H9 (cell line): ENCODE measurements at regions not wholly inside any gene's neighbourhood (a gene's known extent, or its start where the extent isn't known, plus 50 kb on each side); places are given as distances from the start of the nearest gene placed in this dataset.

ENCODE experiments used
- DNase-seq: peaks from one replicate; pipeline ENCODE4 v3.0.0-alpha.2; 2017
- H2AFZ ChIP-seq: one replicate; pipeline ENCODE4 v1.6.1; 2013; ENCODE audit warnings: mild to moderate bottlenecking, low read length, control low read depth, moderate library complexity
- H2AK5ac ChIP-seq: 2 replicates; pipeline ENCODE4 v1.6.1; 2013; ENCODE audit warnings: low read length, control low read depth, mixed read lengths; ENCODE audit not compliant: insufficient read length
- H2BK120ac ChIP-seq: one replicate; pipeline ENCODE4 v1.6.1; 2013; ENCODE audit warnings: low read depth, mild to moderate bottlenecking, low read length, control low read depth, inconsistent platforms; ENCODE audit not compliant: poor library complexity, severe bottlenecking
- H2BK12ac ChIP-seq: 2 replicates; pipeline ENCODE4 v1.6.1; 2013; ENCODE audit warnings: low read length, control low read depth, mixed read lengths, low read depth; ENCODE audit not compliant: insufficient read length
- H2BK15ac ChIP-seq: 2 replicates; pipeline ENCODE4 v1.6.1; 2013; ENCODE audit warnings: low read depth, low read length, control low read depth
- H2BK20ac ChIP-seq: one replicate; pipeline ENCODE4 v1.6.1; 2013; ENCODE audit warnings: low read depth, mild to moderate bottlenecking, low read length, control low read depth, inconsistent platforms; ENCODE audit not compliant: poor library complexity, severe bottlenecking
- H2BK5ac ChIP-seq: 2 replicates; pipeline ENCODE4 v1.6.1; 2013; ENCODE audit warnings: low read length, control low read depth, mixed read lengths; ENCODE audit not compliant: insufficient read length
- H3K14ac ChIP-seq: 2 replicates; pipeline ENCODE4 v1.6.1; 2013; ENCODE audit warnings: low read length, control low read depth; ENCODE audit not compliant: insufficient read depth
- H3K18ac ChIP-seq: 2 replicates; pipeline ENCODE4 v1.6.1; 2013; ENCODE audit warnings: low read depth, mild to moderate bottlenecking, mixed read lengths, low read length, control low read depth; ENCODE audit not compliant: insufficient read length
- H3K23ac ChIP-seq: 2 replicates; pipeline ENCODE4 v1.6.1; 2013; ENCODE audit warnings: low read length, control low read depth, mixed read lengths, low read depth; ENCODE audit not compliant: insufficient read length
- H3K23me2 ChIP-seq: 2 replicates; pipeline ENCODE4 v1.6.1; 2013; ENCODE audit warnings: low read depth, mild to moderate bottlenecking, mixed read lengths, low read length, control low read depth; ENCODE audit not compliant: insufficient read length, poor library complexity, severe bottlenecking
- H3K27ac ChIP-seq: 2 replicates; pipeline ENCODE4 v1.5.1; 2013; ENCODE audit warnings: low read length, control low read depth, mixed read lengths, low read depth; ENCODE audit not compliant: insufficient read length
- H3K27me3 ChIP-seq: 2 replicates; pipeline ENCODE4 v1.6.1; 2013; ENCODE audit warnings: low read length, control low read depth, inconsistent platforms; ENCODE audit not compliant: insufficient read depth
- H3K4ac ChIP-seq: 2 replicates; pipeline ENCODE4 v1.6.1; 2013; ENCODE audit warnings: low read depth, mild to moderate bottlenecking, control low read depth, inconsistent platforms, low read length, moderate library complexity
- H3K4me1 ChIP-seq: 2 replicates; pipeline ENCODE4 v1.6.1; 2013; ENCODE audit warnings: low read length, control low read depth, inconsistent platforms; ENCODE audit not compliant: insufficient read depth
- H3K4me2 ChIP-seq: 2 replicates; pipeline ENCODE4 v1.6.1; 2013; ENCODE audit warnings: low read length, control low read depth, mixed read lengths; ENCODE audit not compliant: insufficient read length, insufficient read depth
- H3K56ac ChIP-seq: 2 replicates; pipeline ENCODE4 v1.6.1; 2013; ENCODE audit warnings: low read depth, mild to moderate bottlenecking, mixed read lengths, low read length, control low read depth; ENCODE audit not compliant: insufficient read length
- H3K79me1 ChIP-seq: 2 replicates; pipeline ENCODE4 v1.6.1; 2013; ENCODE audit warnings: low read depth, mild to moderate bottlenecking, moderate library complexity, low read length, control low read depth, inconsistent platforms; ENCODE audit not compliant: insufficient read depth, poor library complexity, severe bottlenecking
- H3K79me2 ChIP-seq: 2 replicates; pipeline ENCODE4 v1.6.1; 2013; ENCODE audit warnings: low read length, control low read depth, inconsistent platforms; ENCODE audit not compliant: insufficient read depth
- H3K9ac ChIP-seq: 2 replicates; pipeline ENCODE4 v1.6.1; 2013; ENCODE audit warnings: low read length, control low read depth, mixed read lengths; ENCODE audit not compliant: insufficient read length; ENCODE audit errors: extremely low read depth
- H3K9me3 ChIP-seq: one replicate; pipeline ENCODE4 v1.6.1; 2013; ENCODE audit warnings: low read depth, low read length, inconsistent platforms; ENCODE audit not compliant: control insufficient read depth
- H3T11ph ChIP-seq: one replicate; pipeline ENCODE4 v1.6.1; 2013; ENCODE audit warnings: mild to moderate bottlenecking, low read length, control low read depth, inconsistent platforms
- H4K20me1 ChIP-seq: one replicate; pipeline ENCODE4 v1.6.1; 2013; ENCODE audit not compliant: control insufficient read depth, insufficient read length, insufficient read depth
- H4K5ac ChIP-seq: 2 replicates; pipeline ENCODE4 v1.6.1; 2013; ENCODE audit warnings: low read depth, mild to moderate bottlenecking, mixed read lengths, low read length, control low read depth; ENCODE audit not compliant: insufficient read length
- H4K8ac ChIP-seq: replicated peaks from 2 replicates; pipeline ENCODE4 v1.6.1; 2013; ENCODE audit warnings: low read length, control low read depth, mixed read lengths, low read depth; ENCODE audit not compliant: insufficient read length
- H4K91ac ChIP-seq: 2 replicates; pipeline ENCODE4 v1.6.1; 2013; ENCODE audit warnings: low read depth, mild to moderate bottlenecking, moderate library complexity, mixed read lengths, low read length, control low read depth; ENCODE audit not compliant: insufficient read length
- H3K27ac Mint-ChIP-seq, 3 experiments: 2 replicates in 2 of 3; 3 replicates in 1 of 3; pipeline ENCODE4 v1.8.0; 2020 to 2021; ENCODE audit warnings: mixed read lengths in 3 of 3, mild to moderate bottlenecking in 1 of 3, moderate library complexity in 1 of 3
- H3K27me3 Mint-ChIP-seq: 2 replicates; pipeline ENCODE4 v1.8.0; 2021; ENCODE audit warnings: low read depth, mild to moderate bottlenecking, moderate library complexity, mixed read lengths
- H3K36me3 Mint-ChIP-seq, 3 experiments: 2 replicates in 2 of 3; 3 replicates in 1 of 3; pipeline ENCODE4 v1.8.0; 2020 to 2021; ENCODE audit warnings: low read depth in 3 of 3, mixed read lengths in 3 of 3; ENCODE audit not compliant: insufficient read depth in 1 of 3
- H3K4me1 Mint-ChIP-seq, 2 experiments: 2 replicates each; pipeline ENCODE4 v1.8.0; 2020; ENCODE audit warnings: mixed read lengths in 2 of 2
- H3K4me3 Mint-ChIP-seq, 2 experiments: 2 replicates in 1 of 2; 3 replicates in 1 of 2; pipeline ENCODE4 v1.8.0; 2020 to 2021; ENCODE audit warnings: mild to moderate bottlenecking in 2 of 2, mixed read lengths in 2 of 2, moderate library complexity in 1 of 2
- H3K9me3 Mint-ChIP-seq, 2 experiments: 2 replicates in 1 of 2; 3 replicates in 1 of 2; pipeline ENCODE4 v1.8.0; 2020; ENCODE audit warnings: mild to moderate bottlenecking in 2 of 2, mixed read lengths in 2 of 2, moderate library complexity in 1 of 2
- WGBS: extraction: QIAGEN DNeasy Blood & Tissue Kit; methylation state at CpG from one replicate; pipeline ENCODE4 v1.1.7; 2013; ENCODE audit warnings: missing lambda C conversion rate, low lambda C conversion rate, mixed read lengths; ENCODE audit not compliant: insufficient read length; ENCODE audit errors: extremely low coverage; 5-methylcytosine and 5-hydroxymethylcytosine counted together
- TF ChIP-seq, protein P1 (sequence below): fragments of 200-600 bp; sonication (generic); conservative IDR thresholded peaks from 3 replicates; pipeline ENCODE4 v1.8.0; 2021; ENCODE audit warnings: antibody characterized with exemption, mild to moderate bottlenecking

DNA sequence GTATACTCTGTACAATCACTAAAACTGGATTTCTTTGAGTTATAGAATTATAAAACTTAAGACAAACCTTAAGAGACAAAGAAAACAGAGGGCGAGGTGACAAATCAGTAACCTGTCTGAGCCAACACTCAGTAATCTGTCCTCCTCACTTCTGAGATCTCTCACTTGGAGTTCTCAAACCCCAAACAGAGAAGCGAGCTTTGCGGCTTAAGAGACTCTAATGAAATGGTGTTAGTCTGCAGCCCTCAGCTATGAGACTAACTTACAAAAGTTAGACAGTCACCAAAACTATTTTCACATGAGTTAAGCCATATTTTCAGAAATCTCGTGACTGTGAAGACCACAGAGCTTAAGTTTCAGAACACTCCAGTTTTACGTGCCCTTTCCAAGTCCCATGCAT is 140.6 kb downstream of the TMX3 start:
- Histone ChIP-seq H4K91ac (no peak overlapping the region), H3K27me3 (no peaks in the 10 kb centered on the region), H3K79me1 (no peaks in the 10 kb centered on the region), H3K18ac (no peak overlapping the region), H2BK12ac (no peak overlapping the region), H2AFZ (no peak overlapping the region), H4K20me1 (no peaks in the 10 kb centered on the region), H3K27ac (no peak overlapping the region), H3K23me2 (no peaks in the 10 kb centered on the region), H2BK20ac (no peak overlapping the region), H2BK15ac (no peak overlapping the region), H3K56ac (no peak overlapping the region), H3K4me1 (no peaks in the 10 kb centered on the region), H3K14ac (no peak overlapping the region), H2BK120ac (no peak overlapping the region), H4K5ac (no peak overlapping the region), H3K9ac (no peak overlapping the region), H3K9me3 (no peaks in the 10 kb centered on the region), H3K79me2 (no peaks in the 10 kb centered on the region), H3K4me2 (no peak overlapping the region), H3K4ac (no peak overlapping the region), H3T11ph (no peak overlapping the region), H4K8ac (no peak overlapping the region), H2AK5ac (no peak overlapping the region), H2BK5ac (no peak overlapping the region), H3K23ac (no peak overlapping the region)
- H3K9me3 Mint-ChIP-seq = peaks cover 8 to 14% of the 10 kb centered on the region in 2 experiments; a peak in 3 of 5 replicates
- no peaks in the 10 kb centered on the region for H3K27me3 Mint-ChIP-seq
- no peak for DNase-seq
- TF ChIP-seq, protein P1, sequence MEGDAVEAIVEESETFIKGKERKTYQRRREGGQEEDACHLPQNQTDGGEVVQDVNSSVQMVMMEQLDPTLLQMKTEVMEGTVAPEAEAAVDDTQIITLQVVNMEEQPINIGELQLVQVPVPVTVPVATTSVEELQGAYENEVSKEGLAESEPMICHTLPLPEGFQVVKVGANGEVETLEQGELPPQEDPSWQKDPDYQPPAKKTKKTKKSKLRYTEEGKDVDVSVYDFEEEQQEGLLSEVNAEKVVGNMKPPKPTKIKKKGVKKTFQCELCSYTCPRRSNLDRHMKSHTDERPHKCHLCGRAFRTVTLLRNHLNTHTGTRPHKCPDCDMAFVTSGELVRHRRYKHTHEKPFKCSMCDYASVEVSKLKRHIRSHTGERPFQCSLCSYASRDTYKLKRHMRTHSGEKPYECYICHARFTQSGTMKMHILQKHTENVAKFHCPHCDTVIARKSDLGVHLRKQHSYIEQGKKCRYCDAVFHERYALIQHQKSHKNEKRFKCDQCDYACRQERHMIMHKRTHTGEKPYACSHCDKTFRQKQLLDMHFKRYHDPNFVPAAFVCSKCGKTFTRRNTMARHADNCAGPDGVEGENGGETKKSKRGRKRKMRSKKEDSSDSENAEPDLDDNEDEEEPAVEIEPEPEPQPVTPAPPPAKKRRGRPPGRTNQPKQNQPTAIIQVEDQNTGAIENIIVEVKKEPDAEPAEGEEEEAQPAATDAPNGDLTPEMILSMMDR = no peak
- peaks cover 2 to 14% (median 3%) of the 10 kb centered on the region in 3 experiments; a peak in 5 of 7 replicates for H3K36me3 Mint-ChIP-seq
- H3K4me3 Mint-ChIP-seq = no peak overlapping the region
- H3K27ac Mint-ChIP-seq = no peak overlapping the region
- H3K4me1 Mint-ChIP-seq = peaks cover 4% of the 10 kb centered on the region in 2 experiments; a peak in 3 of 4 replicates
- WGBS = no CpG with 5 or more reads among the region's 5 CpGs
